ENCODE measurements at regions not wholly inside any gene's neighbourhood (a gene's known extent, or its start where the extent isn't known, plus 50 kb on each side); places are given as distances from the start of the nearest gene placed in this dataset.
"Not testable (repeated sequence)": the region's sequence is repeated elsewhere in the genome, so short reads cannot be mapped to it uniquely, and the experiment has no call there.

DNA sequence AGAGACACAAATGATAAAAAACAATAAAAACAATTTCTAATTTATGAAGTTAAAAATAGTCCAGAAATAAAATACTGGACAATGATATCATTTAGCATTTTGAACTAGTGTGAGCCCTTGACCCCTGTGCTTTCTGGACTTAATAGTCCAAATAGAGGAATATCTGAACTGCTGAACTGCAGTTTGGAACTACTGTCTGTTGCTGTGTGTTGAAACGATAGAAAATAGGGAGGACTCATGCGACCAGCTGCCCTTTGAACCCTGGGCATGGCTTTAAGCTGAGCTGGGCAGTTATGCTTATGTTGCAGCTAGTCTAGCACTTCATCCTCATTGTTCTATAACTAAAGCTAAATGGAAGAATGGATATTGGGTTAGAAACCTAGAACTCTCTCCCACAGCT, 99.5 kb downstream of the FMR1NB start:
- no peak for DNase-seq

DNA sequence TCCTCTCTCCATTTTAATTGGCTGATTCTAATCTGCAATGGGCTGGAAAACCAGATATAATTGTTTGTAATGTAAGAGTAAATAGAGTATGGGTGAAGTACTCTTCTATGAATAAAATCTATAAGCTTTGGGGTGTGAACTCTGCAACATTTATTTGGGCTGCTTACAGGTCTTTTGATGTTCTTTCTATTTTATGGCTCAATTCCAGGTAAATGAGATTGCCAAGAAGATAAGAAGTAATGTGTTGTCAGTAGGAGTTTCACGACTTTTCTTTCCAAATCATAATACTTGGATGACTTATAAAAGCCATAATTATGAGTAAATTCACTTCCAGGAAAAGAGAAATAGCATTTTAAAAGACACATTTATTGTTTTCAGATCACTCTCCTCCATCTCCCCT, 103.5 kb downstream of the FMR1NB start:
- no peak for DNase-seq

DNA sequence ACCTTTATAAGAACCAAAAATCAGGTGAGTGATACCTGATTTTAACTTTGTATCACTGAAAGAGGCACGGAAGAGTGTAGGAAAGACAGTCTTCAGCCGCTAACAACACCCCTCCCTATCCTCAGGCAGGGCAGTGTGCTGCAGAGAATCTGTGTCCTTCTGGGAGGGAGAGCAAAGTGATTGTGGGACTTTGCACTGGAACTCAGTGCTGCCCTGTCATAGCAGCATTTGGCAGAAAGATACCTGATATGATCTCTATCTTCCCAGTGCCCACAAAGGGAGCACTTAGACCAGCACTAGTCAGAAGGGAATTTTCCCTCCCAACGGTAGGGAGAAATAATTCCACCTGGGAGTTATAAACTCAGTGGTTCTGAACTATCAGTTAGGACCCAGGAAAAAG, 139.0 kb downstream of the FMR1NB start:
- DNase-seq, result no peak

DNA sequence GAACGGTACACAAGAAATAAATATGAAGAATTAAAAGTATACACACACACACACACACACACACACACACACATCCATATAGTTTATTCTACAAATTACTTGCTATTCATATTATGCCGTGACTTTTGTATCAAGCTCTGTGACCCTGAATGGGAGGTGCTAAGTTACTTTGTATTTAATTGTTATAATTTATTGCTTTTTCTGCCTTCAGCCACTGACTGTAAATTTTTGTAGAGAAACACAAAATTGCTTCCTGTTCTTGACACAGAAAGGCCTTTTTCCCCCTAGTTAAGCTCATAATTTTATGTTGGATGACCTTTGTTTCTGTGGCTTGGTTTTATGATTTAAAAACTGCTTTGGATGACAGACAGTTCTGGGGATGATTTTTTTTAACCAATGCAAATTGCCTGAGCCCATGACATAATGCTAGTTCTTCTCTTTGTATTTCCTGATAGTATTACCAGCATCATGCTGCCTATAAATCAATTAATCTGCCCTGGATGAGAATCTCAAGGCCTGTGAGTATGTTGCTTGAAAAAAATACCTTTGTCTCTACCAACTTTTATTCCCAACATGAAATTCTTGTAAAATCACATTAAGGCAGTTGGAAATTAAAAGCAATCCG, 140.0 kb downstream of the FMR1NB start:
- DNase-seq, result no peak

DNA sequence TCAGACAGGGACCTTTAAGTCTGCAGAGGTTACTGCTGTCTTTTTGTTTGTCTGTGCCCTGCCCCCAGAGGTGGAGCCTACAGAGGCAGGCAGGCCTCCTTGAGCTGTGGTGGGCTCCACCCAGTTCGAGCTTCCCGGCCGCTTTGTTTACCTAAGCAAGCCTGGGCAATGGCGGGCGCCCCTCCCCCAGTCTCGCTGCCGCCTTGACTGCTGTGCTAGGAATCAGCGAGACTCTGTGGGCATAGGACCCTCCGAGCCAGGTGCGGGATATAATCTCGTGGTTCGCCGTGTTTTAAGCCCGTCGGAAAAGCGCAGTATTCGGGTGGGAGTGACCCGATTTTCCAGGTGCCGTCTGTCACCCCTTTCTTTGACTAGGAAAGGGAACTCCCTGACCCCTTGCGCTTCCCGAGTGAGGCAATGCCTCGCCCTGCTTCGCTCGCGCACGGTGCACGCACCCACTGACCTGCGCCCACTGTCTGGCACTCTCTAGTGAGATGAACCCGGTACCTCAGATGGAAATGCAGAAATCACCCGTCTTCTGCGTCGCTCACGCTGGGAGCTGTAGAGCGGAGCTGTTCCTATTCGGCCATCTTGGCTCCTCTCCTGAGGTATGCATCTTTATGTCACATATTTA, 147.9 kb downstream of the FMR1NB start:
- DNase-seq, result not testable (repeated sequence)

DNA sequence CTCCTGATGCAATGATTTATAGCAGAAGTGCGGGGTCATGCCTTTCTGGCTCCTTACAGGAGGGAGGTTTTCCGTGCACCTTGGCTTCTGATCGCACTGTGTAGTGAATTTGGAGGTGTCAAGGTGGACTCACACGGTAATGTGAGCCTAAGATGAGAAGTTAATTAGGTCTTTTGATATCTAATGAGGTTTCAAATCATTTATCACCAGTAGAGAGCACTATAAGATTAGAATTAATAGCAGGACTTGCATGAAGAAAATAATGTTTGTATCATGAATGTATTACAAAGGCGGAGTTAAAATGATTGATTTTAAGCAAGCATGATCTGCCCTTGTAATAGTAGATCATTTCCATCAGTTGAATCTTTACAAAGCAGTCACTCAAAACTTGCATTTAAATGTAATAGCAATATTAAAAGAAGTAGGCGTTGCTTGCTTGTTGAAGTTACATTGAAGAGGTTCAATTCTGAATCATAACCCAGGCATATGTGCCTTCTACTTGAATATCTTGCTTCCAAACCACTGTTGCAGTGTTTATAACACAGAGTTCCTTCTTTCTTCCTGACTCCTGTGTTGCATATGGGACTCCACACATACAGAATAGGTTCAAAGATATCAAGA, 152.1 kb downstream of the FMR1NB start:
- no peak for DNase-seq

DNA sequence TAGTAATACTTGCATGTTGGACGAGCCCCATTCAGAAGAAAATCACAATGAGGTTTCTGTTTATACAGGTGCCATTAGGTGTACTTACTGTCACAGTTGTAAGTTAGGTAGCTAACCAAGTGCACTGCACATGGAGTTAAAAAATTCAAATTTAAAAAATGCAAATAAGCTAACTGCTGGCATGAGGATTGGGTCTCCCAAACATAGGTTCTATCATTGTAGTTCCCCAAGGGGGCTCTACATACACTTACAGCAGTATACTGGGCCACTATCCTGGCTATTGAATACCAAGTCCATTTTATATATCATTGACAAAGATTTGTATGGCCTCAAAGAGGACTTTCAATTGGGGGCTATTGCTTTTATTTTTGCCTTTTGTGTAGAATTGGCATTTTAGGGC, 153.4 kb downstream of the FMR1NB start:
- DNase-seq, result no peak

DNA sequence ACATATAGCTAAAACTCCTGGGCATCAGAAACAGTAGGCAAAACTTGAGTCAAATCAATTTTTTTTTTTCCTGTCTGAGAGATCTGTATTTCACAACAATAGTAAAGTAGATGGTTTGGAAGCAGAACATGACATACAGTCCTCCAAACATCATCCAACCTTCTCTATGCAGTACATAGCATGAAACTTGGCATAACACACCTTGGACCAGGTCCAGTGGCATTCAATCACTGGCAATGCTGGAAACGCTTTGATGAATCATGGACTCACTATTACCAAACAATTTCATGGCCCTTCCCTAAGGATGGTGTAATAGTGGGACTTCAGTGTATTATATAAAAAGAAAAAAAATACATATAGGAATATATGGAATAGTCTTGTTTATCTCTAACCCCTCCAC, 154.6 kb downstream of the FMR1NB start:
- DNase-seq, result no peak

DNA sequence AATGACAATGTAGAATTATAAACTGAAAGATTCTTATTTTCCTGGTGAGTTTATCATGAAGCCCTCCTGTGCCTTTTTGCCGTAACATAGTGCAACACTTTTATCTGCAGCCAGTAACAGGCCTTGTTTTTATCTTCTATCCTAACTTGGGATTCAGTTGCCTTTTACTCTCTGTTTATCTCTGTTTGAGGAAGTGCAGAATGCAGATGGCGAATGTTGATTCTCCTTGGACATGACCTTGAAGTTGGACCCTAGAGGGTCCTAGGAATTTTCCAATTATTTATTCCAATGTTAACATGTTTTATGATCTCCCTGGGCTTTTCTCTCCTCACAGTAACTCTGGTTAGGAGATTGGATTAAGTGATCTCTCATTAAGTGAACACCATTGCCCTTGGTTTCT, 165.0 kb downstream of the FMR1NB start:
- DNase-seq, result no peak

DNA sequence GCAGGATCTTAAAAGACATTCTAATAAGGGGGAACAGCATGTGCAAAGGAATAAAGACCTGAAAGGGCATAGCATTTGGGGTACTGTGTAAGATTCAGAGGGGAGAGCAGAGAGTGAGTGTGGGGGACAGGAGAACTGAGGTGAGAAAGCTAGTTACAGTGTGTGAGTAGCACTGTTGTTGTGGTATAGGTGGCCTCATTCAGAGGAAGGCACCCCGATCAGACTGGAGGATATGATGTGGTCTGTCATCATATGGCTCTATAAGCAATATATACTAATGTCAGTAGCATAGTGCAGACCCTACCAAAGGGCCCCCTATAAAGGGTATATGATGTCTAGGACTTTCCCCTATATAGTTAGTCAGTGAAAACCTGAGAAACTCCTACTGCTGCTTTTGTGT, 175.8 kb downstream of the FMR1NB start:
- no peak for DNase-seq

DNA sequence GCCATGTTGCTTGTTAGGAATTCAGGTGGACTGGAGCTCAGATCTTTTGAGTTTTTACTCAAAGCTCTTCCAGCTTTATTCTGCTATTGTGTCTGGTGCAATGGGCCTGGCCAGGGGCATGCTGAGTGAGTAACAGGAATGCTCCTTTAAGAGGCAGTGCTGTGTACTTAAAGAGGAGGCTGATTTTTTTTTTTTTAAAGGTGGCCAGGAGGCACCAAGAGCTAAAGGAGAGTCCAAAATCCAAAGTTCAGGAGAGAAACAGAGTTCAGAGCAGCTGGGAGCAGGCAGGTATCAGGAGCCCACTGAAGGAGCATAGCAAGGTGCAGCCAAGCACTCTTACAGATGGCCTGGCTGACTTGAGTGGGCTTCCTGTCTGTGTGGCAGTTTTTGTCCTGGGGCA, 178.7 kb downstream of the FMR1NB start:
- DNase-seq, result no peak

DNA sequence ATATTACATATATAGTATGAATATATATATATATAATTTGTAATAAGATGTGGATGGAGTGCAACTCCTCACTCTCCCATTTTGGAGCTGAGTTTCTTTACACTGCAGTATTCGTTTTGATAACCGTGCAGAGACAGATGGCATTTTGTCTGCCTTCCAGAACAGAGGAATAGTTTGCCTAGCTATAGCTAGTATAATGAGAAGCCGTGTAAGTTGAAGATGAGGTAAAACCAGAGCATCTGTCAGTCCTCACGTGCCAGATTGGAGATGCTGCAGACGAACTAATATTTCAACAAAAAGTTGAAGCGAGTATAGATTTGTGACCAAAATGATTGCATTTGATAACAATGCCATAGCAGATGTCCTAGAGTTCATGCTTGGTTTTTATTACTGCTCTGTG, 180.6 kb downstream of the FMR1NB start:
- DNase-seq, result no peak

DNA sequence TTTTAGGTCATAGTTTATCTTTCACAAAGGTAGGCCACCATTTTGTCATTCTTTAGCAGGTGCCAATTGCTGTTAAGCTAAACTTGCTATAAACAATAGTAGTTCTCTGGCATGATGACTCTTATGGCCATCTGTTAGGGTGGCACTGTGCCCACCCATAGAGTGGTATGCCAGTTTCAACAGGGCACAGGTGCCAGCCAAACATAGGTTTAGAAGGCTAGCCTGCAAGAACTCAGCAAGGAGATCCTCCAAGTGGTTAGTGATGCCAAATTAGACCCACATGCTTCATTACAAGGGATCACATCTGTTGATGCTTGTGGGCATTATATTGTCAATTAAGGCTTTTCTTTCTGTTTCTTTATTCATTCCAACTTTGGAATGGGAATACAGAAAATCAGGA, 204.5 kb downstream of the FMR1NB start:
- DNase-seq, result no peak

DNA sequence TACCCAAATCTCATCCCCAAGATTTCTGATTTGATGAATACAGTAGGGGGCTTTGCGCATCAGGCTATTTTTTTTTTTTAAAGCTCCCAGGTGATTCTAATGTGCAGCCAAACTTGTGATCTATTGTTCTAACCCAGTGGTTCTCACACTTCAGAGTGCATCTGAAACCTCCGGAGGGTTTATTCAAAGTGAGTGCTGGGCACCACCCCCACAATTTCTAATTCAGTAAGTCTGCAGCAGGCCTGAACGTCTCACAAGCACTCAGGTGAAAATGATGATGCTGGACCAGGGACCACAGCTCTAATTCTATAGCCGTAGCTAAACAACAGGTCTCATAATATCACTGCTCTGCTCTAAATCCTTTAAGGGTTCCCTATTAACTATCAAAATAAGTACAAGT, 211.4 kb downstream of the FMR1NB start:
- DNase-seq, result no peak

DNA sequence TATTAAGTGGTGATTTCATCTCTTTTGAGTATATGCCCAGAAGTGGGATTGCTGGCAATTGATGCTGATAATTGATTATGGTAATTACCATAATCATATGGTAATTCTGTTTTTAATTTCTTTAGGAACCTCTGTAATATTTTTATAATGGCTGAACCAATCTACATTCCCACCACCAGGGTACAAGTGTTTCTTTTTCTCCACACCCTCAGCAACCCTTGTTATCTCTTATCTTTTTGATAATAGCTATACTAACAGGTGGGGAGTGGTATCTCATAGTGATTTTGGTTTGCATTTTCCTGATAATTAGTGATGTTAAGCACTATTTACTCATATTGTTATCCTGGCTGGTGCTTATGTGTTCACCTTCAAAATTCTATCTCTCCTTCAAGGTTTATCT, 212.6 kb downstream of the FMR1NB start:
- DNase-seq, result no peak

DNA sequence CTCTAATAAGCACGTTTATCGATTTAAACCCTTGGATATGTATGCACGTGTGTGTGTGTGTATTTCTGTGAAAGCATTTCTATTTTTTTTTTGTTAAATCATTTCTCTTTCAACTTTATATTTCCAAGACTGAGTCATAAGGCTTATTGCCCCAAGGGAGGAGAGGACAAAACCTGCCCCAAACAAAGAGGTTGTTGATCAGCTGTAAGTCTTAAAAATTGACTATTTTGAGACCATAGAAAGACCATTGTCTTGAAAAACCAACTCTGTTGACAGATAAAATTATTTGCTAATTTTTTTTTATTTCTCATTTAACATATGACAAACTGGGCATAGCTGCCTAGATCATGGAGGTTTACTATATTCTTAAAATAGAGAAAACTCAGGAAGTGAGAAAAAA, 222.4 kb downstream of the FMR1NB start:
- no peak for DNase-seq

DNA sequence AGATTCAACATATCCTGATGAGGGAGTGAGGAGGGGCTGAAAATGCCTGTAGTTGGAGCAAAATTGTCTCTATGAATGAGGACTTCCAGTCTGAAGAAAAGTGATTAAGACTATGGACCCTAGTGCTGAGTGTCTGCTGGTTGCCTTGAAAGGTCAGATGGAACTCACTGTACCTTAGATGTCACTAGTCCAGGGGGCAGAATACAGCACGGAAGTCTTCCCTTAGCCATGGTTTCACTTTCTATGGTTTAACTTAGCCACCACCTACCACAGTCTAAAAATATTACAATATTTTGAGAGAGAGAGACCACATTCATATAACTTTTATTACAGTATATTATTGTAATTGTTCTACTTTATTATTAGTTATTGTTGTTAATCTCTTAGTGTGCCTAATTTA, 223.1 kb downstream of the FMR1NB start:
- no peak for DNase-seq

DNA sequence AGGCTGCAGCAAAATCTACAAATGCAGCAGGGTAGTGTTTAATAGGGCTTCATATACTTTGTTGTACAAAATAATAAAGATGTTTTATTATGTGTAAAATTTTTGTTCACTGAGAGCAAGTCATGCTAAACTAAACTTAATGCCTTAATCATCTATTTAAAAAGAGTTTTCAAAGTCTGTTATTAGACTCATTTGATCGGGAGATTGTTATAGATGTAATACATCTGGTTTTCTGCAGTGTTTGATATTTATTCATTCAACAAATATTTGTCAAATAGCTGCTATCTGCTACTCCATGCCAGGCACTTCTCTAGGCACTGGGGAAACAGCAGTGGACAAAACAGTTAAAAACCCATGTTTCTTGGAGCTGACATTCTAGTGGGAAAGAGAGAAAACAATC, 233.6 kb downstream of the FMR1NB start:
- no peak for DNase-seq

DNA sequence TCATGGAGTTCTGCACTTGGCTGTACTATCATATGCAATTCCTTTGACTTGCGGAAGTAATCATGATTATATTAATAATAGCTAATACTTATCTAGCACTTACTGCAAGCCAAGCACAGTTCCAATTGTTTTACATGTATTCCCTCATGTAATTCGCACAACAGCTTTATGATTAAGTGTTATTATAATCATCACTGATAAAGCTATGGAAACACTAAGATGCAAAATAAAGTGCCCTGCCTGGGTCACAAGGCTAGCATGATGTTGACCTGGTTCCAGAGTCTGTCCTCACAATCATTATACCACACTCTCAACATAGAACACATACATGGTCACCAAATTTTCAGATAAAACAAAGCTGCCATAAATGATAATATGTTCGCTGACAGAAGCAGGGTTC, 234.6 kb downstream of the FMR1NB start:
- no peak for DNase-seq

DNA sequence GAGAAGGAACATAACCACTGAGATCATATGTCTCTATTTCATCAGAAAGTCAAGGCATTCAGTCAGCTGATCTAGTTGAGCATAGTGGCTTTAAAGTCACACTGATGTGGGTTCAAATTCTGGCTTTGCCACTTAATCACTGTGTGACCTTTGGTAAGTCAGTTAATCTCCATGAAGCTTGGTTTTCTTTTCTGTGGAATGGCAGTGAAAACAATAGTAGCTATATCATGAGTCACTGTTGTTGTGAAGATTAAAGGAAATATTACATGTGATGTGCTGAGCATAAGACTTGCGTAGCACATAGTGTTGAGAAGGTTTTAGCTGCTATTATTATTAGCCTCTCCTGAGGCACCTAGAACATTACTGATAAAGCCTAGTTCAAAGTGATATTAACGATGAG, 242.2 kb downstream of the FMR1NB start:
- no peak for DNase-seq

DNA sequence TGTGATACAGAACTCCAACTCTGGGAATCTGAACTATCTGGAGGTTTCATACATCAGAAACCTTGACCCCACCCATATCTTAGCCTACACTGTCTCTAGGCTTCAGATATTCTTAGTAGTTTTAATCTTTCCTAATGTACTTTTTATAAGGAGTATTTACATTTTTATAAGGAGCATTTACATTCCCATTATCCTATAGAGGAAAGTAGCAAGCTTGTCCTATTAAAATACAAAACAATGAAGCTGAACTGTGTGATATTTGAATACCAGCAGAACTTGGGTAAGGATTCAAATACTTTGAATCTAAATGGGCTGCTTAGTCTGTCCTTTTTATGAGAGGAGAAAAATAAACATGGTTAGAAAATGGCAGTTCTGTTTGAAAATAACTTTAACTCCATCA, 247.4 kb downstream of the FMR1NB start:
- DNase-seq, result no peak

DNA sequence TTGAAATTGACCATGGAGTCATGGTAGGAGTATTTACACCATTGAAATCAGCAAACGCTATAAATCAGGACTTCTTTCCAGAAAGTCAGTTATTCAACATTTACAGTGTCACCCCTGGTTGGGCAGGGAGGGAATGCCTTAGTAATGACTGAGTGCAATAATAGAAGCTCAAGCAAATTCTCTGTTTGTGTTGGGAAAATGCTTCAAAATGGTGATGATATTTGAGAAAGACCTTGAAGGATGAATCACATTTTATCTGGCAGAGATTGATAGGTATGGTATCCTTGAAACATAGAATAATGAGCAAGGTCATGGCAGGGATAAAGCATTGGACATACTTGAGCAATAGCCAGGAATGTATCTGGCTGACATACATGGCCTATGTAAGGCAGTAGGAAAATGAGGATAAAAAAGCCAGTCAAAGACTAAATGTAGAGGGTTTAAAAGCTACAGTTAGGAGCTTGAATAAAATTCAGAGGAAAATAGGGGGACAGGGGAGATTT, 248.7 kb downstream of the FMR1NB start:
- DNase-seq, result no peak

DNA sequence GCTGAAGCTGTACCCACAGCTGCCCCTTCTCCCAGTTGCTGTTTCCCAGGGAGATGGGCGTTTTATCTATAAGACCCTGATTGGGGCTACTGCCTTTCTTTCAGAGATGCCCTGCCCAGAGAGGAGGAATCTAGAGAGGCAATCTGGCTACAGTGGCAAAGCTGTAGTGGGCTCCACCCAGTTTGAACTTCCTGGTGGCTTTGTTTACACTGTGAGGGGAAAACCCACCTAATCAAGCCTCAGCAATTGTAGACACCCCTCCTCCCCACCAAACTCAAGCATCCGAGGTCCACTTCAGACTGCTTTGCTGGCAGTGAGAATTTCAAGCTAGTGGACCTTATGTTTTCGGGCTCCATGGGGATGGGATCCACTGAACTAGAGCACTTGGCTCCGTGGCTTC, 240.4 kb upstream of the AFF2 start:
- no peak for DNase-seq

DNA sequence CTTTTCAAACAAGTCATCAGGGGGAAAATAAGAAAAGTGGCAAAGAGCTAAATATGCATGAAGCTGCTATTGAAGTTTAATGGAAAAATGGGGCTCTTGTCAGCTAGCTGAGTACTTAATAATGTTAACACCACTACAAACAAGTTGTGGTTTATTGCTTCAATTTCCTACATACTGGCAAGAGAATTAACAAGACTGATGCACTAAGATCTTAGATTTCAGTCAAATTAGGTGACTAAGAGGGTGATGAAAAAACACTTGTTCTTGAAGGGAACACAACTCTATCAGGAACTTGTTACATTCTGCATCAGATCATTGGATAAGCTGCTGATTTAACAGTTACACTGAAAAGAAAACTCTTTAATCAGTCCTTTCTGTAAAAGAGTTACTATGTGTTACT, 234.6 kb upstream of the AFF2 start:
- DNase-seq, result no peak

DNA sequence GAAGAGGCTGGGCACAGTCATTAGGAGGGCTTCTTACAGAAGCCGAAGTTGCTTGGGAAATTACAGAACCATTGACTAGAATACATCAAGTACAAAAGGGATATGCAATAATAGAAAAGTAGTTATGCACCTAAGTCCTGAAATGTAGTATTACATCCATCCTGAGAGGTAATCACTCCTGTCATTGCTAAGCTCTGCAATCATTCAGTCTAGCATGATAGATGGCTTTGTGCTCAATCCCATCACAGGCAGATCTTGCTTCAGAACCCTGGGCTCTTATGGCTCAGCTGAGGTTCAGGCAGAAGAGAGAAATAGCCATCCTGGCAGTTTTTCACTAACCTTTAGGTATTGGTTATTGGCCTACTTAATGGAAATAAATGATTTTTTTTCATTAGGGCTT, 231.7 kb upstream of the AFF2 start:
- DNase-seq, result no peak

Measured in activated T-cell treated with anti-CD3 and anti-CD28 coated beads, Interleukin-2, amount 50 U/mL, for 1 hour (primary cell).